H7 (cell line): ENCODE measurements at regions not wholly inside any gene's neighbourhood (a gene's known extent, or its start where the extent isn't known, plus 50 kb on each side); places are given as distances from the start of the nearest gene placed in this dataset.

Source experiments
- DNase-seq: peaks from one replicate; pipeline ENCODE4 v3.0.0; 2012
- H3K27me3 ChIP-seq: 2 replicates; pipeline ENCODE4 v1.6.0; 2011; ENCODE audit warnings: mild to moderate bottlenecking, low read length; ENCODE audit not compliant: control insufficient read depth, insufficient read depth
- H3K36me3 ChIP-seq: replicated peaks from 2 replicates; pipeline ENCODE4 v1.5.1; 2011; ENCODE audit warnings: low read length; ENCODE audit not compliant: control insufficient read depth, insufficient read depth
- H3K4me3 ChIP-seq: 2 replicates; pipeline ENCODE4 v1.5.1; 2011; ENCODE audit warnings: low read depth, mild to moderate bottlenecking, control low read depth, low read length, moderate library complexity; ENCODE audit not compliant: insufficient read depth

DNA sequence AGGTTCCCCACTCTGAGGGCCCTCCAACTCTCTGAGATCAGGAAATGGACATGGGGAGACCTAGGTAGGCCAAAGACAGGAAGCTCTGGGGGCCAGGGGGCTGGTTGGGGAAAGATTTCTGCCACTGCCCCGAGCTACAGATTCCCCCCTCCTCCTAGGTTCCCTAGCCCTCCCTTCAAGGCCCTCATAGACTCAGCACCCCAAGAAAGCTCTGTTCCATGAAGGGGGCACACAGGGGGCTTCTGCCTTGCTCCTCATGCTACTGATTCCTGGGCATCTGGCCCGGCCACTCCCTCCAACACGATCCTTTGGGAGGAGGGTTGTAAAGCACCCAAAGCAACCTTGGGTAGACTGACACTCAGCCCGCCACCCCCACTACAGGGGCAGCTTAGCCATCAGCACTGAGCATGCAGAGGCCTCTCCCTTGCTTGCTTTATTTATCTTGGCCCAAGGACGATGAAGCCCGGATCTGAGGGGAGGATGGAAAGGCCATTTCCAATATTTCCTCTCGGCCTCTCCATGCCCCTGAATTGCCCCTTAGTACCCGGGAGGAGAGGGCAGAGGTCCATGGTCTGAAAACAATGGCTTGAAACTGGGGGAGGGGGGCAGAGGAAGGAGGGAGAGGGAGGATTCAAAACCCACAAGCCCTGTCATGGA, 146.7 kb downstream of the PJA1 start:
- no peaks in the 10 kb centered on the region for H3K27me3 ChIP-seq
- H3K4me3 ChIP-seq, result no peak overlapping the region
- peak; percentile 6 for DNase-seq
- no peaks in the 10 kb centered on the region for H3K36me3 ChIP-seq

GRCh38 chrX:69016293-69016941, 148.8 kb downstream of the PJA1 start:
- Histone ChIP-seq H3K36me3 (no peaks in the 10 kb centered on the region), H3K4me3 (no peak overlapping the region), H3K27me3 (no peaks in the 10 kb centered on the region)
- peak; percentile 32 for DNase-seq

DNA sequence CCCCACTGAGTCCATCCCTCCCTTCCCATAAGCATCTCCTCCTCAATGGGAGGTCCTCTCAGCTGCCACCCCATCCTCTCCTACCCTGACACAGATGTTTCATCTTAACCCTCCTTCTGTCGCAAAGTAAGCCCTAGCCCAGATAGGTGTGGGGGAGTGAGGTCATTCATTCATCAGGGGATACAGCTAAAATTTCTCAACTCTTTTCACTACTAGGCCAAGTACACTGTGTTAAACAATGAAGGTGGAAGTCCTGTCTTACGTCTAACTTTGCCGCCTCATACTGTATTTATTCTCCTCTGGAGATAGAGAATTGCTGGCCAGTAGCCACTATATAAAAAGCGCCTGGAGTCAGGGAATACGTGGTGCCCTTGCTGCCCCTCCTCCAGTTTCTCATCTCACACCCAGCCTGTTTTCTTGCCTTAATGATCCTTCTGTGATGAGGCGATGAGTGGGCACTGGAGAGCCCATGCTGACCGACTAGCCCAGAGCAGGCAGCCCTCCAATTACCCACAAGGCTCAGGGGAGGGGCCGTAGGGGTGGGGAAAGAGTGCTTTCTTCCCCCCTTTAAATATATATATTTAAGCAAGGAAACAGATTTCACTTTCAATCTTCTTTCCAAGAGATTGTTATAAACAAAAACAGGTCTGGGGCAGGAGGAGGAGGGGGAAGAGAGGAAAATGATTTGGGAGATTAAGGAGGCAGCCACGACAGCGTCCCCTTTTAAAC, 149.5 kb downstream of the PJA1 start:
- Histone ChIP-seq H3K27me3 (no peaks in the 10 kb centered on the region), H3K4me3 (no peak overlapping the region), H3K36me3 (no peaks in the 10 kb centered on the region)
- peak; percentile 20 for DNase-seq

DNA sequence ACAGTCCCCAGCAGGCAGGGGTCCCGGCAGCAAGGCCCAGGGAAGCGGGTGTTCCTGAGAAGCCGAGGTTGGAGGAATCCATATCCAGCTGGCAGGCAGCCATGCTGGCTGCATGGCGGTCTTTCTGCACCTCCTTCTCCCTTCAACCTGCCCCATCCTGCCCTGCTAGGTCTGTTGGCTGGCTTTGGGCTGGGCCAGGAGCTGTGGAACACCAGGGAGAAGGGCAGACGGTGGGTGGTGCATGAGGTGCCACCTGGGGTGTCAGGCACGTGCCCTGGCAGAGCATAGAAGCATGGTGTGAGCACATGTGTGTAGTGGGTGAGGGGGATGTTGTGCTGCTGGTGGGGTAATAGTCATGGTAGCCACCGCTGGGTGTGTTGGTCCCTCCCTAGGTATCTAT, 150.1 kb downstream of the PJA1 start:
- Histone ChIP-seq H3K27me3 (no peaks in the 10 kb centered on the region), H3K4me3 (no peak overlapping the region), H3K36me3 (no peaks in the 10 kb centered on the region)
- peak; percentile 5 for DNase-seq

- no peak for DNase-seq
- Histone ChIP-seq H3K27me3 (no peaks in the 10 kb centered on the region), H3K36me3 (no peaks in the 10 kb centered on the region), H3K4me3 (no peak overlapping the region)
Observed at GRCh38 chrX:69014200-69014599, 151.1 kb downstream of the PJA1 start.

GRCh38 chrX:69010339-69010738, 154.9 kb downstream of the PJA1 start:
- no peak overlapping the region for H3K4me3 ChIP-seq
- no peak for DNase-seq
- H3K36me3 ChIP-seq, result no peaks in the 10 kb centered on the region
- no peaks in the 10 kb centered on the region for H3K27me3 ChIP-seq

DNA sequence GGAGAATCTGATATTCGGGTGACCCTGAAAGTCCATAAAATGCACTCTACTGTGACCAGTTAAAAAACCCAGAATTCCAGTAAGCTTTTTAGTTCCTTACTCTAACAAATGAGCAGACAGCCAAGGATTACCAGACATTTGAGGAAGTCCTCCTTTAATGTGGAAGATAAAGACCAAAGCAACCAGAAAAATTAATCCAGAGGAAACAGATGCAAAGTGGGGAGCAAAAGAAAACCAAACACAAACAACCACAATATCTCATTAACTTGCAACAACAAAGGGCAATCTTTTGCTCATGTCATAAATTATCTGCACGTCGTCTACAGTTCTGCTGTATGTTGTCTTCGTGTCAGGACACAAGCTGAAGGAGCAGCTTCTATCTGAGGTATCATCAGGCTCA, 164.4 kb downstream of the PJA1 start:
- Histone ChIP-seq H3K36me3 (no peaks in the 10 kb centered on the region), H3K4me3 (no peak overlapping the region), H3K27me3 (no peaks in the 10 kb centered on the region)
- no peak for DNase-seq

DNA sequence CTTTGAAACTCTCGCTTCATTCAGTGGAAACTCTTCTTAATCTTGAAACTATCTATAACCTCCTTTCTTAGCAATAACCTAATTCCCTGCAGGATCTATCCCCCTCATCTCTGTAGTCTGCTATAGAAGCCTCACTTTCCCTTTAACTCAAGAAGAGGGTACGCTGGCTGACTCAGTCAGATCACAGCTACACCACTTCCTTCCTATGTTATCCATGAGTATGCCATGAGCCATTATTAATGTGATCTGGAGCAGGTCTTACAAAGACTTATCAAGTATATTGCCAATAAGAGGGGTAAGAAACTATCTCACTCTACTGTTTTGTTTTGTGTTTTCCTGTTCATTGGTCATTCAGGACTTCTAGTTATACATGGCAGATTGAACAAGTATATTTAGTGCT, 165.3 kb downstream of the PJA1 start:
- H3K36me3 ChIP-seq, result no peaks in the 10 kb centered on the region
- H3K4me3 ChIP-seq, result no peak overlapping the region
- no peaks in the 10 kb centered on the region for H3K27me3 ChIP-seq
- DNase-seq, result no peak

GRCh38 chrX:68999356-68999755, 165.9 kb downstream of the PJA1 start:
- no peaks in the 10 kb centered on the region for H3K36me3 ChIP-seq
- no peak overlapping the region for H3K4me3 ChIP-seq
- H3K27me3 ChIP-seq, result no peaks in the 10 kb centered on the region
- no peak for DNase-seq

- peak; percentile 19 for DNase-seq
- no peaks in the 10 kb centered on the region; the same call in 1 of the 2 replicates for H3K27me3 ChIP-seq
- H3K4me3 ChIP-seq, result no peak overlapping the region
- no peaks in the 10 kb centered on the region for H3K36me3 ChIP-seq
Observed at GRCh38 chrX:68998716-68999115, 166.5 kb downstream of the PJA1 start.

DNA sequence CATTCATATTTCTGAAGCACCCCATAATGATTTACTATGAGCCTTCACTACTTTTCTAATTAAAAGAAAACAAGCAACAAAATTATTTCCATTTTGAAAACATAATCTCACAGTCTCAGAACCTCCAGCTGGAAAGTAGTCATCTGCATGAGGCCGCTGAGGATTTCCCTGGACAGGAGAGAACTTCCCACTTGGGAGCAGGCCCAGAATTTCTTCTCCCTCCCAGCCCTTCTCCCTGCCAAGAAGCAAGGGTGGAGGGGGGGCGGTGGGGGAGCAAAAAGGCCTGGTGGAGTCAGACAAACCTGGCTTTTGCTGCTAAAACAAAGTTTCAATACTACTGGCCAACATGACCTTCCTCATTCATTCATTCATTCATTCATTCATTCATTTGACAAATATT, 167.3 kb downstream of the PJA1 start:
- no peaks in the 10 kb centered on the region; the same call in 1 of the 2 replicates for H3K27me3 ChIP-seq
- no peaks in the 10 kb centered on the region for H3K36me3 ChIP-seq
- H3K4me3 ChIP-seq, result no peak overlapping the region
- DNase-seq, result no peak

DNA sequence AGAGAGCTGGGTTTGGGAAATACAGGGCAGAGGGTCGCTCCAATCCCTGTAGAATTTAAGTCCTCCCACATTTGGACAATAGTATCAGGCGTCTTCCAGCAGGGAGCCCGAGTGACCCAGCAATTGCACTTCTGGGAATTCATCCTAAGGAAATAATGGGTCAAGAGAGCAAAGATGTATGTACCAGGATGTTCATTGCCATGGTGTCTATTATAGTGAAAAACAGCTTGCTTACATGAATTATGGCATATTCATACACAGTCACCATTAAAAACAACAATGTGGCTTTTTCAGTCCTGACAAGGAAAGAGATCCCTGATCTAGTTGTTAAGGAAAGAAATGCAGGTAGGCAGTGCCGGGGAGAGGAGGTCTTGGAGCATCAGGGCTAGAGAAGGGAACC, 167.7 kb downstream of the PJA1 start:
- no peaks in the 10 kb centered on the region for H3K36me3 ChIP-seq
- H3K27me3 ChIP-seq, result no peaks in the 10 kb centered on the region; the same call in 1 of the 2 replicates
- DNase-seq, result no peak
- H3K4me3 ChIP-seq, result no peak overlapping the region

GRCh38 chrX:68995780-68996551, 167.1 kb downstream of the EFNB1 start:
- no peaks in the 10 kb centered on the region for H3K36me3 ChIP-seq
- no peak overlapping the region for H3K4me3 ChIP-seq
- H3K27me3 ChIP-seq, result no peaks in the 10 kb centered on the region; the same call in 1 of the 2 replicates
- DNase-seq, result peak; percentile 12

- H3K36me3 ChIP-seq, result no peaks in the 10 kb centered on the region
- no peaks in the 10 kb centered on the region; the same call in 1 of the 2 replicates for H3K27me3 ChIP-seq
- no peak overlapping the region for H3K4me3 ChIP-seq
- DNase-seq, result no peak
Observed at GRCh38 chrX:68995386-68995779, 166.6 kb downstream of the EFNB1 start.
